Upper lobe of left lung (tissue), 4 donors: ENCODE measurements at regions not wholly inside any gene's neighbourhood (a gene's known extent, or its start where the extent isn't known, plus 50 kb on each side); places are given as distances from the start of the nearest gene placed in this dataset.

Source experiments
- EP300 ChIP-seq, 4 donors: sonication (generic); formaldehyde crosslinking; IDR thresholded peaks; one replicate each; pipeline ENCODE4 v1.5.1; 2017; ENCODE audit warnings: antibody characterized with exemption in 4 of 4, control low read depth in 2 of 4
- POLR2A ChIP-seq, 4 donors: fragments of 450-650 bp; IDR thresholded peaks; one replicate each; pipeline ENCODE4 v1.5.1; 2016 to 2017; ENCODE audit warnings: antibody characterized with exemption in 4 of 4, mild to moderate bottlenecking in 2 of 4
- POLR2AphosphoS5 ChIP-seq, 2 donors: sonication (generic); formaldehyde crosslinking; IDR thresholded peaks; one replicate each; pipeline ENCODE4 v1.5.1; 2017; ENCODE audit warnings: antibody characterized with exemption in 2 of 2
- TF ChIP-seq, protein P1 (sequence below), 6 experiments: fragments of 450-650 bp in 4 of 6; fragments of 200-600 bp in 2 of 6; sonication (generic) in 2 of 6; IDR thresholded peaks; one replicate each; pipeline ENCODE4 v1.5.1; 2016 to 2019; ENCODE audit warnings: antibody characterized with exemption in 6 of 6

- TF ChIP-seq, protein P1, sequence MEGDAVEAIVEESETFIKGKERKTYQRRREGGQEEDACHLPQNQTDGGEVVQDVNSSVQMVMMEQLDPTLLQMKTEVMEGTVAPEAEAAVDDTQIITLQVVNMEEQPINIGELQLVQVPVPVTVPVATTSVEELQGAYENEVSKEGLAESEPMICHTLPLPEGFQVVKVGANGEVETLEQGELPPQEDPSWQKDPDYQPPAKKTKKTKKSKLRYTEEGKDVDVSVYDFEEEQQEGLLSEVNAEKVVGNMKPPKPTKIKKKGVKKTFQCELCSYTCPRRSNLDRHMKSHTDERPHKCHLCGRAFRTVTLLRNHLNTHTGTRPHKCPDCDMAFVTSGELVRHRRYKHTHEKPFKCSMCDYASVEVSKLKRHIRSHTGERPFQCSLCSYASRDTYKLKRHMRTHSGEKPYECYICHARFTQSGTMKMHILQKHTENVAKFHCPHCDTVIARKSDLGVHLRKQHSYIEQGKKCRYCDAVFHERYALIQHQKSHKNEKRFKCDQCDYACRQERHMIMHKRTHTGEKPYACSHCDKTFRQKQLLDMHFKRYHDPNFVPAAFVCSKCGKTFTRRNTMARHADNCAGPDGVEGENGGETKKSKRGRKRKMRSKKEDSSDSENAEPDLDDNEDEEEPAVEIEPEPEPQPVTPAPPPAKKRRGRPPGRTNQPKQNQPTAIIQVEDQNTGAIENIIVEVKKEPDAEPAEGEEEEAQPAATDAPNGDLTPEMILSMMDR (IDR thresholded peaks at IDR 0.05), result no peak
- no peak for TF ChIP-seq POLR2A (IDR thresholded peaks at IDR 0.05)
- no peak for TF ChIP-seq POLR2AphosphoS5 (IDR thresholded peaks at IDR 0.05)
- TF ChIP-seq EP300 (IDR thresholded peaks at IDR 0.05), result no peak
Measured at GRCh38 chr5:67437905-67438845, 241.6 kb upstream of the CD180 start.
